IMR-90 (cell line): ENCODE measurements at regions not wholly inside any gene's neighbourhood (a gene's known extent, or its start where the extent isn't known, plus 50 kb on each side); places are given as distances from the start of the nearest gene placed in this dataset.

Experiments
- ATAC-seq: fragments of 200-7000 bp; cut with Tn5 transposase; 2 replicates; pipeline ENCODE4 v1.9.1; 2020; ENCODE audit warnings: low read depth, mild to moderate bottlenecking, moderate library complexity
- BruUV-seq: library from RNA; stranded (reverse); fragments of 400-500 nt; replicated peaks from 2 replicates; lab custom pipeline; 2021; lab: Mats Ljungman, UMichigan
- CTCF ChIA-PET: fragments of 300-600 bp; formaldehyde crosslinking; extraction: SDS; loops from one replicate; lab custom pipeline; 2021; ENCODE audit warnings: antibody characterized with exemption; lab: Yijun Ruan, JAX
- POLR2A ChIA-PET: fragments of 300-600 bp; sonication (Branson Sonifier 250); formaldehyde crosslinking; loops from one replicate; lab custom pipeline; 2022; ENCODE audit warnings: antibody characterized with exemption; ENCODE audit not compliant: unreplicated experiment; lab: Charles Lee
- DNase-seq: peaks from one replicate; pipeline ENCODE4 v3.0.0; 2013
- H2AFZ ChIP-seq: replicated peaks from 2 replicates; pipeline ENCODE3; 2013; ENCODE audit warnings: low read length, mild to moderate bottlenecking; ENCODE audit not compliant: poor library complexity
- H2AK5ac ChIP-seq: 2 replicates; pipeline ENCODE4 v1.6.1; 2013; ENCODE audit warnings: low read depth, low read length, inconsistent platforms
- H2AK9ac ChIP-seq: replicated peaks from 2 replicates; pipeline ENCODE3; 2013; ENCODE audit warnings: mild to moderate bottlenecking, low read depth, low read length, moderate library complexity; ENCODE audit not compliant: poor library complexity
- H2BK120ac ChIP-seq: 2 replicates; pipeline ENCODE4 v1.6.1; 2013; ENCODE audit warnings: low read depth, low read length, inconsistent platforms
- H2BK15ac ChIP-seq: 3 replicates; pipeline ENCODE4 v1.6.1; 2013; ENCODE audit warnings: low read depth, low read length, inconsistent platforms
- H2BK20ac ChIP-seq: 2 replicates; pipeline ENCODE4 v1.6.1; 2013; ENCODE audit warnings: low read depth, mild to moderate bottlenecking, inconsistent platforms, low read length, moderate library complexity
- H2BK5ac ChIP-seq: 2 replicates; pipeline ENCODE4 v1.6.1; 2013; ENCODE audit warnings: mild to moderate bottlenecking, low read depth, low read length, inconsistent platforms; ENCODE audit not compliant: poor library complexity, severe bottlenecking
- H3K14ac ChIP-seq: replicated peaks from 2 replicates; pipeline ENCODE4 v1.6.1; 2013; ENCODE audit warnings: low read depth, low read length, inconsistent platforms
- H3K18ac ChIP-seq: 2 replicates; pipeline ENCODE4 v1.6.1; 2013; ENCODE audit warnings: low read depth, low read length, control low read depth
- H3K23ac ChIP-seq: 2 replicates; pipeline ENCODE4 v1.6.1; 2013; ENCODE audit warnings: low read depth, low read length, inconsistent platforms
- H3K27ac ChIP-seq: 2 replicates; pipeline ENCODE4 v1.5.1; 2013; ENCODE audit warnings: mild to moderate bottlenecking, control low read depth, low read length; ENCODE audit not compliant: insufficient read depth
- H3K27me3 ChIP-seq: 2 replicates; pipeline ENCODE4 v1.6.1; 2013; ENCODE audit warnings: low read length; ENCODE audit not compliant: control insufficient read depth, insufficient read depth
- H3K36me3 ChIP-seq: 2 replicates; pipeline ENCODE4 v1.6.1; 2013; ENCODE audit warnings: low read length, mixed read lengths; ENCODE audit not compliant: control insufficient read depth, insufficient read depth
- H3K4ac ChIP-seq: 2 replicates; pipeline ENCODE4 v1.6.1; 2013; ENCODE audit warnings: low read depth, low read length, inconsistent platforms
- H3K4me1 ChIP-seq: 2 replicates; pipeline ENCODE4 v1.6.1; 2013; ENCODE audit warnings: low read length, mixed read lengths; ENCODE audit not compliant: control insufficient read depth, insufficient read depth
- H3K4me2 ChIP-seq: 2 replicates; pipeline ENCODE4 v1.6.1; 2013; ENCODE audit warnings: low read depth, mild to moderate bottlenecking, control low read depth, low read length, moderate library complexity
- H3K4me3 ChIP-seq: 2 replicates; pipeline ENCODE4 v1.5.1; 2013; ENCODE audit warnings: low read depth, mild to moderate bottlenecking, control low read depth, low read length, moderate library complexity; ENCODE audit not compliant: insufficient read depth
- H3K56ac ChIP-seq: 2 replicates; pipeline ENCODE4 v1.6.1; 2013; ENCODE audit warnings: low read length, inconsistent platforms; ENCODE audit not compliant: insufficient read depth; ENCODE audit errors: extremely low read depth
- H3K79me1 ChIP-seq, 2 experiments: 2 replicates each; pipeline ENCODE4 v1.6.1; 2013; ENCODE audit warnings: low read length in 2 of 2, inconsistent platforms in 1 of 2, low read depth in 1 of 2
- H3K9ac ChIP-seq: 2 replicates; pipeline ENCODE4 v1.6.1; 2013; ENCODE audit warnings: low read depth, low read length, control low read depth
- H3K9me1 ChIP-seq: 2 replicates; pipeline ENCODE4 v1.6.1; 2013; ENCODE audit warnings: low read length, inconsistent platforms; ENCODE audit not compliant: insufficient read depth
- H3K9me3 ChIP-seq: 2 replicates; pipeline ENCODE4 v1.6.1; 2013; ENCODE audit warnings: low read length; ENCODE audit not compliant: control insufficient read depth, insufficient read depth
- H4K20me1 ChIP-seq: 2 replicates; pipeline ENCODE4 v1.6.1; 2013; ENCODE audit warnings: low read length, inconsistent platforms; ENCODE audit not compliant: insufficient read depth
- H4K5ac ChIP-seq: 2 replicates; pipeline ENCODE4 v1.6.1; 2013; ENCODE audit warnings: mild to moderate bottlenecking, low read depth, low read length, control low read depth
- H4K8ac ChIP-seq, 2 experiments: 2 replicates each; pipeline ENCODE4 v1.6.1; 2013; ENCODE audit warnings: low read depth in 2 of 2, low read length in 2 of 2, control low read depth in 1 of 2, inconsistent platforms in 1 of 2
- H4K91ac ChIP-seq: 2 replicates; pipeline ENCODE4 v1.6.1; 2013; ENCODE audit warnings: low read depth, low read length, inconsistent platforms; ENCODE audit not compliant: insufficient read depth
- BHLHE40 ChIP-seq: fragments of 150-350 bp; IDR thresholded peaks from 2 replicates; pipeline ENCODE4 v1.6.1; 2016; ENCODE audit warnings: mild to moderate bottlenecking, low read depth, low read length
- CEBPB ChIP-seq: IDR thresholded peaks from 2 replicates; pipeline ENCODE4 v1.6.1; 2012; ENCODE audit warnings: low read depth, low read length, improper control_type of control experiment
- CHD1 ChIP-seq: IDR thresholded peaks from 2 replicates; pipeline ENCODE4 v1.6.1; 2012; ENCODE audit warnings: low read depth, low read length, improper control_type of control experiment
- MAZ ChIP-seq: IDR thresholded peaks from 2 replicates; pipeline ENCODE4 v1.6.1; 2012; ENCODE audit warnings: low read depth, mild to moderate bottlenecking, low read length, improper control_type of control experiment, moderate library complexity, borderline replicate concordance
- NFE2L2 ChIP-seq: fragments of 150-350 bp; IDR thresholded peaks from 2 replicates; pipeline ENCODE4 v1.6.1; 2016; ENCODE audit warnings: low read depth, mild to moderate bottlenecking, low read length
- RCOR1 ChIP-seq: IDR thresholded peaks from 2 replicates; pipeline ENCODE4 v1.6.1; 2012; ENCODE audit warnings: mild to moderate bottlenecking, low read length, improper control_type of control experiment; ENCODE audit not compliant: insufficient replicate concordance
- RFX5 ChIP-seq: IDR thresholded peaks from 2 replicates; pipeline ENCODE4 v1.8.0; 2012; ENCODE audit warnings: low read depth, mild to moderate bottlenecking, low read length, moderate library complexity
- WGBS, 2 experiments: methylation state at CpG; one replicate each; pipeline versions ENCODE4 v1.1.5 to v1.1.7; 2013; ENCODE audit warnings: missing lambda C conversion rate in 2 of 2; ENCODE audit not compliant: insufficient read length in 1 of 2; ENCODE audit errors: extremely low coverage in 2 of 2; 5-methylcytosine and 5-hydroxymethylcytosine counted together
- dilution Hi-C: fragments of 300-500 bp; cut with HindIII; formaldehyde crosslinking; loops from one replicate; pipeline ENCODE4 v1.14.3; 2018; ENCODE audit warnings: low sequenced_read_pairs; ENCODE audit not compliant: unreplicated experiment
- in situ Hi-C: fragments of 300-500 bp; cut with MboI; formaldehyde crosslinking; loops from 3 replicates; pipeline ENCODE4 v1.14.3; 2019; ENCODE audit warnings: low sequenced_read_pairs, inconsistent platforms, mixed read lengths
- intact Hi-C: fragments of 100-400 bp; cut with micrococcal nuclease; formaldehyde crosslinking; loops from 2 replicates; pipeline ENCODE4 v1.10.0; 2022
- TF ChIP-seq, protein P1 (sequence below): fragments of 150-350 bp; IDR thresholded peaks from 2 replicates; pipeline ENCODE4 v1.6.1; 2016; ENCODE audit warnings: low read depth, mild to moderate bottlenecking, low read length, moderate library complexity, borderline replicate concordance
- TF ChIP-seq, protein P2 (sequence below): conservative IDR thresholded peaks from 2 replicates; pipeline ENCODE4 v1.5.1; 2012; ENCODE audit warnings: mild to moderate bottlenecking, low read depth, low read length, improper control_type of control experiment

DNA sequence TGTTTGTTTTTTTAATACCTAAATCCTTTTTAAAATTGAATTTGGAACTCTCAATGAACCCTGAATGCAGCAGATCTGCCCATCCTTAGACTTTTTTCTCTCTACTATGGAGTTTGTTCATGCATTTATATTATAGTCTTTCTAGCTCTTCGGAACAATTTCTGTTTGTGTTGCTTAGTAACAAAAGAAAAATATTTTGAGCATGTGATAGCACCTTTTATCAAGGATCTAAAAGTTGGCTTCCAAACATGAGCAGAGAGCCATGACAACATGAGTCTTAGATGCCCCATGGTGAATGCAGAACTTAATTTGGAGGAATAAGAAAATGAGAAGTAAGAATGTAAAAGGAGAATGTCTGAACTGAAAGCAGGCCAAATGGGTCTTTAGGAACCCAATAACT is 133.7 kb downstream of the EDN1 start:
- Histone ChIP-seq H3K9me3 (peaks cover 3% of the 10 kb centered on the region; the same call in 1 of the 2 replicates), H3K4ac (no peak overlapping the region), H3K9me1 (no peaks in the 10 kb centered on the region), H3K4me2 (no peak overlapping the region), H3K27ac (no peak overlapping the region), H4K5ac (no peak overlapping the region), H3K23ac (no peak overlapping the region), H3K36me3 (no peaks in the 10 kb centered on the region), H2BK15ac (no peak overlapping the region), H2BK120ac (no peak overlapping the region), H2AK5ac (no peak overlapping the region), H3K18ac (no peak overlapping the region), H4K91ac (no peak overlapping the region), H2BK5ac (no peak overlapping the region), H3K4me1 (peaks cover 6% of the 10 kb centered on the region), H3K14ac (no peak overlapping the region), H3K9ac (no peak overlapping the region), H2AFZ (no peak overlapping the region), H2AK9ac (no peak overlapping the region), H4K8ac (no peak overlapping the region), H3K27me3 (no peaks in the 10 kb centered on the region), H3K4me3 (no peak overlapping the region), H3K56ac (no peak overlapping the region), H2BK20ac (no peak overlapping the region), H4K20me1 (no peaks in the 10 kb centered on the region), H3K79me1 (no peaks in the 10 kb centered on the region)
- dilution Hi-C loops, result no loop called here
- ChIA-PET CTCF (no interaction called here), POLR2A (no interaction called here)
- ATAC-seq, result no peak
- BruUV-seq, result no TSS peak
- WGBS, 2 experiments, result no CpG with 5 or more reads among the region's 1 CpG
- intact Hi-C loops, result no loop called here
- DNase-seq, result no peak
- TF ChIP-seq, protein P1, sequence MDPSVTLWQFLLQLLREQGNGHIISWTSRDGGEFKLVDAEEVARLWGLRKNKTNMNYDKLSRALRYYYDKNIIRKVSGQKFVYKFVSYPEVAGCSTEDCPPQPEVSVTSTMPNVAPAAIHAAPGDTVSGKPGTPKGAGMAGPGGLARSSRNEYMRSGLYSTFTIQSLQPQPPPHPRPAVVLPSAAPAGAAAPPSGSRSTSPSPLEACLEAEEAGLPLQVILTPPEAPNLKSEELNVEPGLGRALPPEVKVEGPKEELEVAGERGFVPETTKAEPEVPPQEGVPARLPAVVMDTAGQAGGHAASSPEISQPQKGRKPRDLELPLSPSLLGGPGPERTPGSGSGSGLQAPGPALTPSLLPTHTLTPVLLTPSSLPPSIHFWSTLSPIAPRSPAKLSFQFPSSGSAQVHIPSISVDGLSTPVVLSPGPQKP, result no peak
- TF ChIP-seq RFX5 (no peak), MAZ (no peak), CHD1 (no peak), NFE2L2 (no peak), RCOR1 (no peak), CEBPB (no peak), BHLHE40 (no peak)
- TF ChIP-seq, protein P2, sequence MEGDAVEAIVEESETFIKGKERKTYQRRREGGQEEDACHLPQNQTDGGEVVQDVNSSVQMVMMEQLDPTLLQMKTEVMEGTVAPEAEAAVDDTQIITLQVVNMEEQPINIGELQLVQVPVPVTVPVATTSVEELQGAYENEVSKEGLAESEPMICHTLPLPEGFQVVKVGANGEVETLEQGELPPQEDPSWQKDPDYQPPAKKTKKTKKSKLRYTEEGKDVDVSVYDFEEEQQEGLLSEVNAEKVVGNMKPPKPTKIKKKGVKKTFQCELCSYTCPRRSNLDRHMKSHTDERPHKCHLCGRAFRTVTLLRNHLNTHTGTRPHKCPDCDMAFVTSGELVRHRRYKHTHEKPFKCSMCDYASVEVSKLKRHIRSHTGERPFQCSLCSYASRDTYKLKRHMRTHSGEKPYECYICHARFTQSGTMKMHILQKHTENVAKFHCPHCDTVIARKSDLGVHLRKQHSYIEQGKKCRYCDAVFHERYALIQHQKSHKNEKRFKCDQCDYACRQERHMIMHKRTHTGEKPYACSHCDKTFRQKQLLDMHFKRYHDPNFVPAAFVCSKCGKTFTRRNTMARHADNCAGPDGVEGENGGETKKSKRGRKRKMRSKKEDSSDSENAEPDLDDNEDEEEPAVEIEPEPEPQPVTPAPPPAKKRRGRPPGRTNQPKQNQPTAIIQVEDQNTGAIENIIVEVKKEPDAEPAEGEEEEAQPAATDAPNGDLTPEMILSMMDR, result no peak
- in situ Hi-C loops, result no loop called here
